Muscle of back (tissue), 3 donors: ENCODE measurements at regions not wholly inside any gene's neighbourhood (a gene's known extent, or its start where the extent isn't known, plus 50 kb on each side); places are given as distances from the start of the nearest gene placed in this dataset.
"Not testable (repeated sequence)": the region's sequence is repeated elsewhere in the genome, so short reads cannot be mapped to it uniquely, and the experiment has no call there.

Experiments
- DNase-seq, 3 donors: peaks; one replicate each; pipeline versions ENCODE4 v3.0.0 to v3.0.0-alpha.2; 2013

DNA sequence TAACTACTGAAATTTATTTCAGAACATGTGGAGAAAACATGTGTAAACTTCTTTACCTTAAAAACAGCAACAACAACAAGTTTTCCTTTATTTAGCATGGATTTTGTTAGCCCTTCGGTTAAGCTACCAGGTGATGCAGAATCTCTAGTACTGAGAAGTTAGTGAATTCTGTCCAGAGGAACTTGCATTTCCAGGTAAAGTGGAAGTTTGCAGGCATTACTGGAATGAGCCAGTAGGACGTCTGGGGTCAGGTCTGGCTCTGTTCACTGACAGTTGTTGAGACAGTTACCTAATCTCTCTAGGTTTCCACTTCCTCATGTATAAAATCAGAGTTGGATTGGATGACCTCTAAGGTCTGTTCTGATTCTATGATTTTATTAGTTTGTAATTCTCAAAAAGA is 244.3 kb downstream of the OLFM4 start:
- no peak for DNase-seq

- DNase-seq = no peak
Observed at GRCh38 chr13:53276265-53276664, 247.7 kb downstream of the OLFM4 start.

GRCh38 chr13:53281677-53282076 is 253.1 kb downstream of the OLFM4 start:
- DNase-seq = no peak

DNA sequence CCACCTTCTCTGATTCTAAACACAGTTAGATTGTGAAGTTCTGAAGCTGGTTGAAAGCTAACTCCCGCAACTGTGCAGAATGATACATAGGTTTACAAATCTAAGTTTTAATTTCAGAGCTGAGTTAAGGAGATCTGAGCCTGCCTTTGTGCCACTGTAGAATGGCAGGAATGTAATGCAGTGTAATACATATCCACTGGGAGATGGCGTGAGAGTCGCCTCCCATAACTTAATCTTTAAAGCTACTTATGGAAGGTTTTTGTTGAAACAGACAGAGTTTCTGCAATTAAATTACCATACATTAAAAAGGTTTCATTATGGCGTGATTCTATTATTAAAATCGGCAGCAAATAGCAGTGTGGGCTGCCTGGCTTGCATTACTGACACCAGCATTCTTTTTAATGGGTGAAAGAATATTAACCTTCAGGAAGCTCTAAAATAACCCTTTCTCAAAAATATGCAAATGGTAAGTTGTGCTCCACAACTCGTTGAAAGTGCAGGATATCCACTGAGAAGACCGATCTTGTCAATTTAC is 257.4 kb downstream of the OLFM4 start:
- no peak for DNase-seq

DNA sequence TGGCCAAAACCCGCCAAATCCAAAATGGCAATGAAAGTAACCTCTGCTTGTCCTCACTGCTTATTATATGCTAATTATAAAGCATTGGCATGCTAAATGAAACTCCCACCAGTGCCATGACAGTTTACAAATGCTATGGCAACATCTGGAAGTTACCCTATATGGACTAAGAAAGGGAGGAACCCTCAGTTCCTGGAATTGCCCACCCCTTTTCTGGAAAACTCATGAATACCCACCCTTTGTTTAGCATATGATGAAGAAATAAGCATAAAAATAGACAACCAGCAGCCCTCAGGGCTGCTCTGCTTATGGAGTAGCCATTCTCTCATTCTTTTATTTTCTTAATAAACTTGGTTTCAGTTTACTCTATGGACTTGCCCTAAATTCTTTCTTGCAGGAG is 269.8 kb downstream of the OLFM4 start:
- no peak for DNase-seq

DNA sequence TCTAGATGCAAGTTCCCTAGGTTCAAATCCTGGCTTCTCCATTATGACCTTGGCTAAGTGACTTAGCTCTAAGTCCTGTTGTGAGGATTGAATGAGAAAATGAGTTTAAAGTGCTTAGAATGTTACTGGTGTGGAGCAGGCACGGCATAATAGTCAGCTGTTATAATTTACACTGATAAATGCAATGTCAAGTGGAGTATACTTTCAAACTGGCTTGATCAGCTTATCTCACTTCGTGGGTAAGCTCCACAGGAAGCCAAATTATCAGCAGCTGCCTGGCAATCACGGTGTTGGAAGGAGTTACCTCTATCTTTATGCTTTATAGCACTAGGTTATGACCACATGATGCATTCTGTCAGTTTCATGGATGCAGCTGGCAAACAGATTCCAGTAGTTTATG is 272.8 kb downstream of the OLFM4 start:
- DNase-seq = no peak

DNA sequence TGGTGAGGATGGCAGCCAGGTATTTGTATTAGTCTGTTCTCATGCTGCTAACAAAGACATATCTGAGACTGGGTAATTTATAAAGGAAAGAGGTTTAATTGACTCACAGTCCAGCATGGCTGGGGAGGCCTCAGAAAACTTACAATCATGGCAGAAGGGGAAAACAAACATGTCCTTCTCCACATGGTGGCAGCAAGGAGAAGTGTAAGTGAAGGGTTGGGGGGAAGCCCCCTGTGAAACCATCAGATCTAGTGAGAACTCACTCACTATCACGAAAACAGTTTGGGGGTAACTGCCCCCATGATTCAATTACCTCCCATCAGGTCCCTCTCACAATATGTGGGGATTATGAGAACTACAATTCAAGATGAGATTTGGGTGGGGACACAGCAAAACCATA is 276.8 kb downstream of the OLFM4 start:
- not testable (repeated sequence) for DNase-seq

DNA sequence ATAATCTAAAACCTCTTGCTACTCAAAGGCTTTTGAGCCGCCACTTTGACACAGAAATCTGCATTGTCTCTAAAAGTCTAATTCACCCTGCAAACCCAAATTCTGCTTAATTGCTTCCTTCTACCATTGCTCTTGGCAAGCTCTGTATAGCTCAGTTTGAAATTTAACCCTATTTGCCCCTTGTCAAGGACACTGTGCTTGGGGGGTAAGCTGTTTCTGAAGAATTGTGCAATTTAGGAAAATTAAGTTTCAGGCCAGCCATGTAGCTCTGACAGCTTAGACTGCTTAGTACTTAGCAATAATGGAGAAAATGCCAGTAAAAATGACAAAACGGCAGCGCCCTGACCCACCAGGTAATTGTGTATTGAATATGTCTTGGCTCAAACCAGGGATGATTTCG is 282.2 kb downstream of the OLFM4 start:
- DNase-seq = no peak

GRCh38 chr13:53311561-53311960 is 282.9 kb downstream of the OLFM4 start:
- no peak for DNase-seq

GRCh38 chr13:53321296-53321801 is 292.7 kb downstream of the OLFM4 start:
- DNase-seq = no peak

DNA sequence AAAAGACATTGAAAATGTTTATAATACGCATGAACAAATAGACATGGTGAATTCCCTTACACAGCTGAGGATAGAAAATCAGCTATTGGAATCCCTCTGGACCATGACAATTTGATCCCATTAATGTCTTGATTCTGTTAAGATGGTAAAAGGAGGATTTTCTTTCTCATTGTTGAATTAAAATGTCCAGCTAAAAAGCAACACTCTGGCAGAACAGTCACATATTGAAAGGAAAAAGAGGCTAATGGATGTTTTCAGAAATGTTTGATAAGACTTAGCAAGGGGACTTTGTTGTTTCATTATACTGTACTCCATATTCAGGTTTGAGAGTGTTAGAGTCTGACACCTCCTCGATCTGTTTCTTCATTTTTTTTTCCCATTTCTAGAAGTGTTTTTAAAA is 296.0 kb downstream of the OLFM4 start:
- no peak for DNase-seq

DNA sequence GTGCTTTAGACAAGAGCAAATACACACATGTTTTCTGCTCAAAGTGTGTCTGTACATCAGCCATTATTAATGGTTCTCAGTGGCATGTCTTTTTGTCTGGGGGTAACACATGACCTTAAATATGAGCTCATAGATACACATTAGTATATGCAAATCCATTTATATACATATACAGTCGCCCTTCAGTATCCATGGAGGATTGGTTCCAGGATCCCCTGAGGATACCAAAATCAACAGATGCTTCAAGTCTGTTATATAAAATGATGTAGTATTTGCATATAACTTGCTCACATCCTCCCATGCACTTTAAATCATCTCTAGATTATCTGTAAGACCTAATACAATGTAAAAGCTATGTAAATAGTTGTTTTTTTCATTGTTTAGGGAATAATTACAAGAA is 298.1 kb downstream of the OLFM4 start:
- DNase-seq = no peak

DNA sequence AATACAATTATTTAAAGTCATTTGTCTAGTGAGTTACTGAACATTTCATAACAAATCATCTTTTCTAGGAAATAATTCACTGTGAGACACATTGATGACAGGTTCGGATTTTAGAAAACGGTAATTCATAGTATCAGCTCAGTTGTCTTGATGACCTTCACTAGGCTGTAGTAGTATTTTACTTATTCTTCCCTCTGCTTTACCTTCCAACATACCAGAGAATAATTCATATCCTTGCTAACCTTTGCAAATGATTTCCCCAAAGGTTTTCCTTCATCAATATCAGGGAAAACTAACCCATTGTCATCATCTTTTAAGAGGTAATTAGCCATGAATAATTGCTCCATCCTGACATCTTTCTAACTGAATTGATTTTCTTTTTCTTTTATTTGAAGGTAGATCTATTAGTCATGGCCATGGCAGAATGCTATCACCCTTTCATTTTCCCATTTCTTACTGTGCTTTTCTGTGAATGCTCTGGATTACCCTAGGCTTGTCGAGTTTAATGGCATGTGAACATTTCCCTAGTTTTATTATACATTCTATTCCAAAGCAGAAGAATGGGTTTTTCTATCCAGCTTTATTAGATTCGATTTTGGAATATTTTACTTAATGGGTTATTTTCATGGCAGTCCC is 299.2 kb downstream of the OLFM4 start:
- no peak for DNase-seq

- no peak for DNase-seq
Observed at GRCh38 chr13:53336441-53337160, 308.0 kb downstream of the OLFM4 start.

DNA sequence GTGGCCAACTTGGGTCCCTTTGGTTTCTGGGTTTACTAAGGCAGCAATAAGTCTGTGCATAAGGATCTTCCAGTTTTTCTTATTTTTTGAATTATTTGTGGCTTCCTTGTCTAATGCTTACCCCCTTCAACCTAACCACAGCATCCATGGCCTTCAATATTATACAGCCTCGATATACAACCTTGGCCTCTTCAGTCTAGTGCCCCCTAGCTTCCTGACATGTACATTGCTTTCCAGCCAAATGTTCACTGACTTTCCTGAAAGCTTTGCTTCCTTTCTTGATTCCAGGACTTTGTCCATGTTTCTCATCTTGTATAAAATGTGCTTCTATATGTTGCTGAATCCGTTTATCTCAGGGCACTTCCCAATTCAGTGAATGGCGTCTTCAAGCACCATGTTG is 310.1 kb downstream of the OLFM4 start:
- DNase-seq = no peak

GRCh38 chr13:53340505-53341143 is 312.0 kb downstream of the OLFM4 start:
- no peak for DNase-seq

- no peak for DNase-seq
Observed at GRCh38 chr13:53341144-53341510, 312.5 kb downstream of the OLFM4 start.

GRCh38 chr13:53342623-53343360 is 314.2 kb downstream of the OLFM4 start:
- DNase-seq = no peak

DNA sequence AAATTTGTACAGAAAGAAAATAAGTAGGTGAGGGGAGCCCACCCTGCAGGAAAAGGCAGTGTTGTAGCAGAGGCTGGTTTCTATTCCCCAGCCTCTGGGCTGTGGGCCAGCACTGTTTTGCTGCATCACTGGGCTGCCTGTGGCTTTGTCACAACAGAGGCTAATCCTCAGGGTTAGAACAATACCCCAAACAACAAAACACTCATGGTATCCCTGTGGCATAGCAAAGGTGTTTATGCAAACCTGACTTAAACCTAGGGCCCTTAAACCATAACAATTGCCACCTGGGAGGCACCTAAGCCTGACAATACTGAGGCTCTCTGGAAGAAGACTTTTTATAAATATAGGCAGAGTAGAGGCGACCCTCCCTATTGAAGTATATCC is 314.7 kb downstream of the OLFM4 start:
- DNase-seq = no peak

GRCh38 chr13:53351021-53351420 is 322.4 kb downstream of the OLFM4 start:
- no peak for DNase-seq

- DNase-seq = no peak
Observed at GRCh38 chr13:53357582-53357981, 329.0 kb downstream of the OLFM4 start.

DNA sequence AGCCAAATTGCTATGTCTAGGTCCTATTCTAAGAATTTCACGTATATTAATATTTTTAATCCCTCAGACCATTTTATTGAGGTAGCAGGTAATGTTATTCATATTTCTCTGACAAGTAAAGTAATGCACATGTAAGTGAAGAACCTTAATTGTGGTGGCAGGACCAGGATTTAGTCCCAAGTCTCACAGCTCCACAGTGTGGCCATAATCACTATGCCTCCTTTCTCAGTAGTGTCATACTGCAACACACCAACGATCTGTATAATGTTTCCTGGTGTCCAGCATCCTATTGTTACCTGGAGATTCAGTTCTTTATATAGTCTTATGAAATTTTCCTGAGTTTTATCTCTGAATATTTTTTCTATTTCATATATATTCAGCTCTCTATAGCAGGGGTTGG is 340.3 kb downstream of the OLFM4 start:
- DNase-seq = no peak
